Naive thymus-derived CD8-positive, alpha-beta T cell (primary cell): ENCODE measurements at regions not wholly inside any gene's neighbourhood (a gene's known extent, or its start where the extent isn't known, plus 50 kb on each side); places are given as distances from the start of the nearest gene placed in this dataset.

Source experiments
- ATAC-seq, 2 donors: fragments of 150-1000 bp; cut with Tn5 transposase in 1 of 2; sonication (Bioruptor Pico), chemical (Tn5 transposase) in 1 of 2; 1 replicate in 1 of 2; 2 replicates in 1 of 2; pipeline ENCODE4 v1.10.0; 2021; ENCODE audit warnings: mild to moderate bottlenecking in 2 of 2, moderate library complexity in 2 of 2
- POLR2A ChIA-PET: fragments of 350-600 bp; sonication (Branson Sonifier 250); formaldehyde crosslinking; loops from one replicate; lab custom pipeline; 2021; ENCODE audit warnings: antibody characterized with exemption; lab: Charles Lee
- DNase-seq, 10 donors: peaks; one replicate each; pipeline versions ENCODE4 v3.0.0 to v3.0.0-alpha.2; 2020 to 2022
- H3K27ac Mint-ChIP-seq, 10 donors: one replicate each; pipeline ENCODE4 v1.8.0; 2020 to 2022; ENCODE audit warnings: mild to moderate bottlenecking in 10 of 10, mixed read lengths in 10 of 10, moderate library complexity in 4 of 10, inconsistent platforms in 1 of 10
- H3K27me3 Mint-ChIP-seq, 5 donors: one replicate each; pipeline ENCODE4 v1.8.0; 2021 to 2022; ENCODE audit warnings: mixed read lengths in 5 of 5
- H3K36me3 Mint-ChIP-seq, 3 donors: one replicate each; pipeline ENCODE4 v1.8.0; 2020 to 2022; ENCODE audit warnings: mixed read lengths in 3 of 3, mild to moderate bottlenecking in 2 of 3, inconsistent platforms in 1 of 3
- H3K4me1 Mint-ChIP-seq, 4 donors: one replicate each; pipeline ENCODE4 v1.8.0; 2021 to 2022; ENCODE audit warnings: mixed read lengths in 4 of 4
- H3K4me3 Mint-ChIP-seq, 10 donors: one replicate each; pipeline ENCODE4 v1.8.0; 2020 to 2022; ENCODE audit warnings: mild to moderate bottlenecking in 10 of 10, mixed read lengths in 10 of 10, moderate library complexity in 6 of 10, inconsistent platforms in 1 of 10
- H3K9me3 Mint-ChIP-seq, 9 donors: one replicate each; pipeline ENCODE4 v1.8.0; 2020 to 2022; ENCODE audit warnings: mixed read lengths in 9 of 9, mild to moderate bottlenecking in 3 of 9, inconsistent platforms in 1 of 9, moderate library complexity in 1 of 9

- no peaks in the 10 kb centered on the region for H3K36me3 Mint-ChIP-seq
- no peaks in the 10 kb centered on the region for H3K9me3 Mint-ChIP-seq
- DNase-seq (no peak), ATAC-seq (no peak)
- POLR2A ChIA-PET = no interaction called here
- no peak overlapping the region for H3K4me3 Mint-ChIP-seq
- no peak overlapping the region for H3K27ac Mint-ChIP-seq
- peaks cover 14 to 66% (median 40%) of the 10 kb centered on the region in 5 donors for H3K27me3 Mint-ChIP-seq
- no peaks in the 10 kb centered on the region for H3K4me1 Mint-ChIP-seq
These were observed 96.8 kb upstream of the TPM1 start for GRCh38 chr15:62945760-62946159.

- Mint-ChIP-seq H3K27ac (no peak overlapping the region), H3K4me3 (no peak overlapping the region), H3K9me3 (no peaks in the 10 kb centered on the region), H3K27me3 (peaks cover 15 to 66% (median 39%) of the 10 kb centered on the region in 5 donors), H3K36me3 (no peaks in the 10 kb centered on the region), H3K4me1 (no peaks in the 10 kb centered on the region)
- DNase-seq = no peak
- ATAC-seq = no peak
- POLR2A ChIA-PET = no interaction called here
These were observed 95.6 kb upstream of the TPM1 start for GRCh38 chr15:62946940-62947339.

GRCh38 chr15:62950462-62950931 is 92.0 kb upstream of the TPM1 start:
- peak overlapping the region in 1 of 10 donors; percentile 35 for H3K4me3 Mint-ChIP-seq
- DNase-seq (no peak), ATAC-seq (no peak)
- no peaks in the 10 kb centered on the region for H3K4me1 Mint-ChIP-seq
- peaks cover 19 to 65% (median 49%) of the 10 kb centered on the region in 5 donors for H3K27me3 Mint-ChIP-seq
- H3K27ac Mint-ChIP-seq = no peak overlapping the region
- no peaks in the 10 kb centered on the region for H3K36me3 Mint-ChIP-seq
- POLR2A ChIA-PET = no interaction called here
- peaks cover 0 to 2% (median 0%) of the 10 kb centered on the region in 9 donors for H3K9me3 Mint-ChIP-seq

- ATAC-seq (no peak), DNase-seq (no peak)
- POLR2A ChIA-PET = no interaction called here
- no peaks in the 10 kb centered on the region for H3K4me1 Mint-ChIP-seq
- H3K36me3 Mint-ChIP-seq = no peaks in the 10 kb centered on the region
- no peak overlapping the region for H3K27ac Mint-ChIP-seq
- H3K27me3 Mint-ChIP-seq = peaks cover 19 to 65% (median 49%) of the 10 kb centered on the region in 5 donors
- no peak overlapping the region for H3K4me3 Mint-ChIP-seq
- peaks cover 0 to 2% (median 0%) of the 10 kb centered on the region in 9 donors for H3K9me3 Mint-ChIP-seq
These were observed 91.1 kb upstream of the TPM1 start for GRCh38 chr15:62951481-62951880.

- Mint-ChIP-seq H3K27ac (no peak overlapping the region), H3K27me3 (peaks cover 19 to 58% (median 42%) of the 10 kb centered on the region in 5 donors), H3K4me1 (no peaks in the 10 kb centered on the region), H3K9me3 (peaks cover 0 to 2% (median 0%) of the 10 kb centered on the region in 9 donors), H3K4me3 (no peak overlapping the region), H3K36me3 (no peaks in the 10 kb centered on the region)
- DNase-seq (no peak), ATAC-seq (no peak)
- POLR2A ChIA-PET = no interaction called here
These were observed 89.5 kb upstream of the TPM1 start for GRCh38 chr15:62953021-62953420.

GRCh38 chr15:62953496-62954045 is 89.0 kb upstream of the TPM1 start:
- H3K9me3 Mint-ChIP-seq = peaks cover 0 to 2% (median 0%) of the 10 kb centered on the region in 9 donors
- ATAC-seq (no peak), DNase-seq (no peak)
- no peaks in the 10 kb centered on the region for H3K36me3 Mint-ChIP-seq
- no peak overlapping the region for H3K4me3 Mint-ChIP-seq
- no peak overlapping the region for H3K27ac Mint-ChIP-seq
- H3K27me3 Mint-ChIP-seq = peaks cover 19 to 53% (median 40%) of the 10 kb centered on the region in 5 donors
- H3K4me1 Mint-ChIP-seq = no peaks in the 10 kb centered on the region
- POLR2A ChIA-PET = no interaction called here

- Mint-ChIP-seq H3K36me3 (no peaks in the 10 kb centered on the region), H3K4me3 (no peak overlapping the region), H3K4me1 (no peaks in the 10 kb centered on the region), H3K9me3 (peaks cover 0 to 2% (median 0%) of the 10 kb centered on the region in 9 donors), H3K27me3 (peaks cover 6 to 19% (median 15%) of the 10 kb centered on the region in 5 donors), H3K27ac (no peak overlapping the region)
- DNase-seq (no peak), ATAC-seq (no peak)
- POLR2A ChIA-PET = no interaction called here
These were observed 85.4 kb upstream of the TPM1 start for GRCh38 chr15:62957130-62957529.

GRCh38 chr15:62958528-62959363 is 83.8 kb upstream of the TPM1 start:
- no peaks in the 10 kb centered on the region for H3K4me1 Mint-ChIP-seq
- H3K27me3 Mint-ChIP-seq = peaks cover 2 to 7% (median 3%) of the 10 kb centered on the region in 5 donors
- no peaks in the 10 kb centered on the region for H3K9me3 Mint-ChIP-seq
- H3K27ac Mint-ChIP-seq = no peak overlapping the region
- H3K4me3 Mint-ChIP-seq = no peak overlapping the region
- no peaks in the 10 kb centered on the region for H3K36me3 Mint-ChIP-seq
- POLR2A ChIA-PET = no interaction called here
- ATAC-seq (no peak), DNase-seq (no peak)

- Mint-ChIP-seq H3K9me3 (no peaks in the 10 kb centered on the region), H3K27me3 (peaks cover 0 to 1% (median 0%) of the 10 kb centered on the region in 5 donors), H3K4me3 (no peak overlapping the region), H3K36me3 (no peaks in the 10 kb centered on the region), H3K4me1 (no peaks in the 10 kb centered on the region), H3K27ac (no peak overlapping the region)
- ATAC-seq (no peak), DNase-seq (no peak)
- POLR2A ChIA-PET = no interaction called here
These were observed 81.4 kb upstream of the TPM1 start for GRCh38 chr15:62961134-62961533.

- DNase-seq (no peak), ATAC-seq (no peak)
- Mint-ChIP-seq H3K4me1 (no peaks in the 10 kb centered on the region), H3K36me3 (no peaks in the 10 kb centered on the region), H3K27me3 (peaks cover 0 to 2% (median 0%) of the 10 kb centered on the region in 5 donors), H3K27ac (no peak overlapping the region), H3K9me3 (no peaks in the 10 kb centered on the region), H3K4me3 (no peak overlapping the region)
- POLR2A ChIA-PET = no interaction called here
These were observed 80.2 kb upstream of the TPM1 start for GRCh38 chr15:62962101-62962995.

- DNase-seq (no peak), ATAC-seq (no peak)
- H3K27me3 Mint-ChIP-seq = peaks cover 0 to 2% (median 0%) of the 10 kb centered on the region in 5 donors
- H3K4me3 Mint-ChIP-seq = no peak overlapping the region
- H3K4me1 Mint-ChIP-seq = no peaks in the 10 kb centered on the region
- H3K27ac Mint-ChIP-seq = no peak overlapping the region
- no peaks in the 10 kb centered on the region for H3K9me3 Mint-ChIP-seq
- POLR2A ChIA-PET = no interaction called here
- no peaks in the 10 kb centered on the region for H3K36me3 Mint-ChIP-seq
These were observed 78.3 kb upstream of the TPM1 start for GRCh38 chr15:62964251-62964650.

- Mint-ChIP-seq H3K27ac (no peak overlapping the region), H3K36me3 (no peaks in the 10 kb centered on the region), H3K27me3 (peaks cover 0 to 16% (median 7%) of the 10 kb centered on the region in 5 donors), H3K9me3 (no peaks in the 10 kb centered on the region), H3K4me1 (no peaks in the 10 kb centered on the region), H3K4me3 (no peak overlapping the region)
- no peak for DNase-seq
- POLR2A ChIA-PET = no interaction called here
- no peak for ATAC-seq
These were observed 76.1 kb upstream of the TPM1 start for GRCh38 chr15:62966294-62967078.
